Spinal cord (tissue), 9 donors: ENCODE measurements at regions not wholly inside any gene's neighbourhood (a gene's known extent, or its start where the extent isn't known, plus 50 kb on each side); places are given as distances from the start of the nearest gene placed in this dataset.
A peak's percentile ranks its signal among the peaks of the same experiment; 100 is the strongest.
"Not testable (repeated sequence)": the region's sequence is repeated elsewhere in the genome, so short reads cannot be mapped to it uniquely, and the experiment has no call there.

Experiments used
- DNase-seq, 6 donors: peaks; one replicate each; pipeline versions ENCODE4 v3.0.0 to v3.0.0-alpha.2; 2013 to 2015; ENCODE audit warnings: low spot score in 6 of 6, low read depth in 4 of 6
- H3K27ac ChIP-seq: one replicate; pipeline ENCODE4 v1.5.1; 2013; ENCODE audit warnings: low read depth, low read length, control low read depth
- H3K27me3 ChIP-seq: one replicate; pipeline ENCODE4 v1.6.1; 2013; ENCODE audit warnings: low read length; ENCODE audit not compliant: control insufficient read depth, insufficient read depth
- H3K36me3 ChIP-seq: one replicate; pipeline ENCODE4 v1.6.1; 2013; ENCODE audit warnings: low read length; ENCODE audit not compliant: control insufficient read depth, insufficient read depth
- H3K4me1 ChIP-seq: one replicate; pipeline ENCODE4 v1.6.1; 2013; ENCODE audit warnings: low read length; ENCODE audit not compliant: control insufficient read depth, insufficient read depth
- H3K4me3 ChIP-seq: one replicate; pipeline ENCODE4 v1.5.1; 2013; ENCODE audit warnings: low read depth, low read length, control low read depth
- H3K9me3 ChIP-seq: one replicate; pipeline ENCODE4 v1.6.1; 2013; ENCODE audit warnings: low read length; ENCODE audit not compliant: control insufficient read depth, insufficient read depth
- WGBS: methylation state at CpG from one replicate; pipeline ENCODE4 v1.1.5; 2013; ENCODE audit warnings: missing lambda C conversion rate; ENCODE audit not compliant: insufficient coverage; 5-methylcytosine and 5-hydroxymethylcytosine counted together
- donor health status: healthy.

DNA sequence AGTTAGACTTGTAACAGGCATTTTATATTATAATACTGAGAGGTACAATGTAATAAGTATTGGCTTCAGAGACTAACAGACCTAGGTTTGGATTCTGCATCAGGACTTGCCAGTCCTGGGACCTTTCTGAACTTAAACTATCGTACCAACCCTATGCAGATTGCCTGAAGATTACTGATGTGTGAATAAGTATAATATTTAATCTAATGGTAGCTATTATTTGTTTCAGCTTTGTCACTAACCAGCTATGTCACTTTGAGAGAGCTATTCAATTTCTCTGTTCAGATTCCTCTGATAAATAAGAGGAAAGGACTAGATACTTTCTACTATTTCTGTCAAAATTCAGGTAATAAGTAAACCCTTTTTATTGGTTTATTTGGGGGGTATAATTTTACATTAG lies 184.4 kb upstream of the NECTIN3 start:
- no peak for DNase-seq
- no peaks in the 10 kb centered on the region for H3K4me1 ChIP-seq
- no CpG with 5 or more reads among the region's 1 CpG for WGBS
- no peak overlapping the region for H3K4me3 ChIP-seq
- no peaks in the 10 kb centered on the region for H3K27me3 ChIP-seq
- no peaks in the 10 kb centered on the region for H3K36me3 ChIP-seq
- no peaks in the 10 kb centered on the region for H3K9me3 ChIP-seq
- no peak overlapping the region for H3K27ac ChIP-seq

DNA sequence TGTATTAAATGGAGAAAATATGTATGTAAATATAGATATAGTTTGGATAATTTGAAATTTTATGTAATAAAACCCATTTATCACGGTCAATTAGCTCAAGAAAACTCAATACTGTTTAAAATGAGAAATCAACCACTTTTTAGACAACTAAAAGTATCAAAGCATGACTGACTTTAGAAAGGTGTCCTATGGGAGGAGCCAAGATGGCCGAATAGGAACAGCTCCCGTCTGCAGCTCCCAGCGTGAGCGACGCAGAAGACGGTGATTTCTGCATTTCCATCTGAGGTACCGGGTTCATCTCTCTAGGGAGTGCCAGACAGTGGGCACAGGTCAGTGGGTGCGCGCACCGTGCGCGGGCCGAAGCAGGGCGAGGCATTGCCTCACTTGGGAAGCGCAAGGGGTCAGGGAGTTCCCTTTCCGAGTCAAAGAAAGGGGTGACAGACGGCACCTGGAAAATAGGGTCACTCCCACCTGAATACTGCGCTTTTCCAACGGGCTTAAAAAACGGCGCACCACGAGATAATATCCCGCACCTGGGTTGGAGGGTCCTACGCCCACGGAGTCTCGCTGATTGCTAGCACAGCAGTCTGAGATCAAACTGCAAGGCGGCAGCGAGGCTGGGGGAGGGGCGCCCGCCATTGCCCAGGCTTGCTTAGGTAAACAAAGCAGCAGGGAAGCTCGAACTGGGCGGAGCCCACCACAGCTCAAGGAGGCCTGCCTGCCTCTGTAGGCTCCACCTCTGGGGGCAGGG lies 182.8 kb upstream of the NECTIN3 start:
- 64% methylated on average over 20 of the region's 33 CpGs for WGBS
- not testable (repeated sequence) for H3K36me3 ChIP-seq, H3K27me3 ChIP-seq, H3K4me3 ChIP-seq, DNase-seq, H3K9me3 ChIP-seq, H3K4me1 ChIP-seq, H3K27ac ChIP-seq

DNA sequence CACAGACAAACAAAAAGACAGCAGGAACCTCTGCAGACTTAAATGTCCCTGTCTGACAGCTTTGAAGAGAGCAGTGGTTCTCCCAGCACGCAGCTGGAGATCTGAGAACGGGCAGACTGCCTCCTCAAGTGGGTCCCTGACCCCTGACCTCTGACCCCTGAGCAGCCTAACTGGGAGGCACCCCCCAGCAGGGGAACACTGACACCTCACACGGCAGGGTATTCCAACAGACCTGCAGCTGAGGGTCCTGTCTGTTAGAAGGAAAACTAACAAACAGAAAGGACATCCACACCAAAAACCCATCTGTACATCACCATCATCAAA lies 182.3 kb upstream of the NECTIN3 start:
- not testable (repeated sequence) for H3K9me3 ChIP-seq, H3K27ac ChIP-seq, DNase-seq, H3K36me3 ChIP-seq, H3K4me3 ChIP-seq, H3K27me3 ChIP-seq, H3K4me1 ChIP-seq
- no CpG with 5 or more reads among the region's 3 CpGs for WGBS

DNA sequence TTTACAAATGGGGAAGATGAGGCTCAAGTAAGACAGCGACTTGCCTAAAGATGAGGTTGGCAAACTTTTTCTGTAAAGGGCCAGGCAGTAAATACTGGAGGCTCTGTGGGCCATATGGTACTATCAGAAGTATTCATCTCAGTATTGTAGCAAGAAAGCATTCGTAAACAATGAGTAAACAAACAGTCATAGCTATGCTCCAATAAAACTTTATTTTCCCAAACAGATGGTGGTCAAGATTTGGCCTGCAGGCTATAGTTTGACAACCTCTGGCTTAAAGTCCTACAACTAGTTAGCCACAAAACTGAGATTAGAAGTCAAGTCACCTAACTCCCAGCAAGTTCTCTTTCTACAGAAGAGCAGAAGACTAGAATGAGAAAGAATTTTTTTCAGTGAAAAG lies 177.0 kb upstream of the NECTIN3 start:
- H3K36me3 ChIP-seq: no peaks in the 10 kb centered on the region
- no peak overlapping the region for H3K27ac ChIP-seq
- no peaks in the 10 kb centered on the region for H3K9me3 ChIP-seq
- no peaks in the 10 kb centered on the region for H3K27me3 ChIP-seq
- no CpG with 5 or more reads among the region's 2 CpGs for WGBS
- no peaks in the 10 kb centered on the region for H3K4me1 ChIP-seq
- DNase-seq: no peak
- H3K4me3 ChIP-seq: no peak overlapping the region

DNA sequence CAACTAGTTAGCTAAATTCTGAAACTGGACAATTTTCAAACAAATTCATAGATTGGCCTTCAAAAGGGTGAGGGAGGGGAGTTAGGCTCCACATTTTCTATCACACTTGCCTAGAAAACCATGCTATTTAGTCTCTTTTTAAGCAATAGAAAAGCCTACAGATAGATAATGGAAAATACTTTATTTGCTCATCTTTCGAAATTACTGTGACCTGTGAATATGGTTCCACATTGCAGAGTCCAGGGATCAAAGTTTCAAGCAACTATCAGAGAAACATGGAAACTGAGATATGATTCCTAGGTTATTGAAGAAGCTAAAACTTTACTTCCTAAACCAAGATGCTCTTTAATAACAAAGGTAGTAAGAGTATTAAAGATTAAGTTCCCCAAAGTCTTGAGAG lies 176.6 kb upstream of the NECTIN3 start:
- WGBS: no CpG with 5 or more reads among the region's 1 CpG
- DNase-seq: no peak
- Histone ChIP-seq H3K4me3 (no peak overlapping the region), H3K4me1 (no peaks in the 10 kb centered on the region), H3K9me3 (no peaks in the 10 kb centered on the region), H3K36me3 (no peaks in the 10 kb centered on the region), H3K27me3 (no peaks in the 10 kb centered on the region), H3K27ac (no peak overlapping the region)

DNA sequence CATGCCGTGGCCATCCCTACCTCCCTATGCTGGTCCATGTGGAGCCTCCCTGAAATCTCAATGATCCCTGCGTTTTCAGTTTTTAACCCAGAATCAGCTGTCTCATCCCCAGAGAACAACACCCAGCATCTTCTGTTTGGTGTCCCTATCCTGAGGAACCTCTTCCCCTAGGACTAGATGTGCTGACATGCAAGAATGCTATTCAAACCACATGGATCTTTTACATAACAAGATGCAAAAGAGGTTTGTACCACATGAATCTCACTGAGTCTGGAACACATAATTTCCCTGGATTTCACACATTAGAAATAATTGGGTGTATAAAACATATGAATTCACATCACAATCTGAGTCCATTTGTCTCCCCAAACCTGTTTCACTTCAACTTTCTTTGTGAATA lies 174.6 kb upstream of the NECTIN3 start:
- Histone ChIP-seq H3K36me3 (no peaks in the 10 kb centered on the region), H3K9me3 (no peaks in the 10 kb centered on the region), H3K4me3 (no peak overlapping the region), H3K27me3 (no peaks in the 10 kb centered on the region), H3K4me1 (no peaks in the 10 kb centered on the region), H3K27ac (no peak overlapping the region)
- WGBS: 89% methylated on average over 1 of the region's 2 CpGs
- DNase-seq: no peak

DNA sequence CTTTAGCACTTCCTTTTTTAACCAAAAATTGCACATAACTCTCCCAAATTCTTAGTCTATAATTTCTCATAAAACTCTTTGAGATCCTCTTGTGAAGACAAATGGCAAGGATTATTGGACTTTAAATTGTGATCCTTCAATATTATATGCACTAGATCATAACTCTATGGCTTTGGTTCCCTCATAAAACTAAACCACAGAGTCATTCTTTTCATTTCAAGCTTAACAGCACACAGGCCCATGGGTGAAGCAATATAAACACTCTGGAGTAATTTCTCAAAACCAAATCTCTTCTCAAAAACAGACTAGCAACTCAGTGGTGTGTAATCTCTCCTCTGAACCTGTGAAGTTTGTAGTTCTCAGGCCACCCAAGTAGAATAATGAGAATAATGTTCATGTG lies 171.0 kb upstream of the NECTIN3 start:
- H3K27ac ChIP-seq: no peak overlapping the region
- H3K9me3 ChIP-seq: no peaks in the 10 kb centered on the region
- H3K4me3 ChIP-seq: no peak overlapping the region
- H3K4me1 ChIP-seq: no peaks in the 10 kb centered on the region
- no peaks in the 10 kb centered on the region for H3K36me3 ChIP-seq
- DNase-seq: no peak
- no peaks in the 10 kb centered on the region for H3K27me3 ChIP-seq

DNA sequence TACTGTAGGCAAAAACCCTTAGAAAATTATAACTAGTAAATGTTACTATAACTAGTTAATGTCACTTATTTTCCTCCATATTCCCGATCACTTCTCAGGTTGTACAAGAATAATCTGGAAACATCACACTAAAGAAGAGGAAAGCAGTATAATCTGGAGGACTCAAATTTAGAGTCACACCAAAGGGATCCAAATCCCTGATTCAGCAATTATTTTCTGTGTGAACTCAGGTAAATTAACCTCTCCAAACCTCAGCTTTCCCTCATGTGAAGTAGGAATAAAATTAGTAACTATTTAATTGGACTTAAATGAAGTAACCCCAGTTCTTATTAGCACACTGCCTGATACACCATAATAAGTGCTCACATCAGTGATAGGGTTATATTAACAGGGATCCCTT lies 170.1 kb upstream of the NECTIN3 start:
- H3K27ac ChIP-seq: no peak overlapping the region
- peak in 1 of 6 donors; percentile 6 for DNase-seq
- no peaks in the 10 kb centered on the region for H3K4me1 ChIP-seq
- no peaks in the 10 kb centered on the region for H3K9me3 ChIP-seq
- WGBS: no CpG with 5 or more reads among the region's 1 CpG
- no peaks in the 10 kb centered on the region for H3K36me3 ChIP-seq
- H3K4me3 ChIP-seq: no peak overlapping the region
- no peaks in the 10 kb centered on the region for H3K27me3 ChIP-seq

DNA sequence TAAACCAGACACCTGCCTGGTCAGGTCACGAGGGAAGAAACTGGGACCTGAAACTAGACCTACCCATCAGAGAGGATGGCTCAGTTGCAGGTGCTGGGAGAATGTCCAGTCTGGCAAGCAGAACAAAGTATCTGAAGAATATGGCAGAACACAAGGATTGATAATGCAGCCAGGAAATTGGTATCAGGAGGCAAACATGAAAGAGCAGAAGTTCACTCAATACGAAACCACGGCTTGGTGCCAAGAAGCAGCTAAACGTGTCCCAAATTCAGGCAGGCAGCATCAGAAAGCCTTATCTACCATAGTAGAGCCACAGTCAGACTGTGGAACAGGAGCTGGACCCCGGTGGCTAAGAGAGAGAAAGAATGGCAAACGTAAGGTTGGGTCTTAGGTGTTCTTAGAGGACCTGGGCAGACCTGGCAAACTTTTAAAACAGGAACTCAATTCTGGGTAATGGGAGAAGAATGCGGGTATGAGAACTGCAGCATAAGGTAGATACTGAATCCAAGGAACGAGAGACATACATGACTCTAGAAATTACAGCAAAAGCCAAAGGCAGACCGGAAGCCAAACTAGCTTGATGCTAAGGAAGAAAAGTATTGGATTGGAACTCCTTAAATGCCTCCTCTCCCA lies 169.0 kb upstream of the NECTIN3 start:
- no peak for DNase-seq
- Histone ChIP-seq H3K9me3 (no peaks in the 10 kb centered on the region), H3K36me3 (no peaks in the 10 kb centered on the region), H3K27me3 (no peaks in the 10 kb centered on the region), H3K4me3 (no peak overlapping the region), H3K27ac (no peak overlapping the region), H3K4me1 (no peaks in the 10 kb centered on the region)
- WGBS: 99% methylated on average over 7 of the region's 9 CpGs

DNA sequence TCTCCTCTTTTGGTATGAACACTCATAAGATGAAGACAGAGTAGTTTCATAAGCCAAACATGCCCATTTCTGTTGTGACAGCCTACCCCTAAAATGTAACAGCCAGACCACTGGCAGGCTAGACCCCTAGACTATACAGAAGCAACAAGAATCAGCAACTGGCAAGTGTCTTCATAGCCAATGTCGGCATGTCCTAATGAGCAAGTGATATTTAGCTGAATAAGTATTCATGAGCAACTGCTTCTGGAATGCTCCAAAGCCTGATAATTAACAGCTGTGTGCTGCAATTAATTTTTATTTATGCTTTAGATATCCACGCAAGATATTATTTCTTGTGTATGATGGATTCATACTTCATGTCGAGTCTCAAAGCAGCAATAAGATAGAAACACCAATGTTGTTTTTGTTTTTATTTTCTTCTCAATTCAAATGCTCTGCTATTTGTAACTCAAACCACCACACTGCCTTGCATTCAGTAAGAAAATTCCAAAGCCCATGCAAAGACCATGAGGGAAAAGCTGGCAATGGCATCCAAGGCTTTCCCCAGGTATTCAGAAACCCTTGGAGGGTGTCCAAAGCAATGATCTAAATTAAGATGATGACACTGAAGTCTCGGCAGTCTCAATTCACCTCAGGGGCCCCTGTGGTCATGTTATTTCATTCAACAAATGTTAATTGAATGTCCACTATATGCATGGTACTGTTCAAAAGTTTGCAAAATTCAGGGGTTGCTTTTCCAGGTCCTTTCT lies 167.7 kb upstream of the NECTIN3 start:
- Histone ChIP-seq H3K36me3 (no peaks in the 10 kb centered on the region), H3K27ac (no peak overlapping the region), H3K9me3 (no peaks in the 10 kb centered on the region), H3K27me3 (no peaks in the 10 kb centered on the region), H3K4me3 (no peak overlapping the region), H3K4me1 (no peaks in the 10 kb centered on the region)
- no CpG with 5 or more reads among the region's 4 CpGs for WGBS
- peak in 1 of 6 donors; percentile 28 for DNase-seq
